Loucy (cell line): ENCODE measurements at regions not wholly inside any gene's neighbourhood (a gene's known extent, or its start where the extent isn't known, plus 50 kb on each side); places are given as distances from the start of the nearest gene placed in this dataset.

Experiments used
- H2AFZ ChIP-seq: fragments of 200-600 bp; sonication (generic); 2 replicates; pipeline ENCODE4 v1.6.0; 2016; ENCODE audit warnings: antibody characterized with exemption, mild to moderate bottlenecking, low read length, moderate library complexity
- H3F3A ChIP-seq: fragments of 200-600 bp; 2 replicates; pipeline ENCODE4 v1.6.0; 2016; ENCODE audit warnings: antibody characterized with exemption, low read depth, mild to moderate bottlenecking
- H3K27me3 ChIP-seq: fragments of 200-600 bp; sonication (generic); 2 replicates; pipeline ENCODE4 v1.6.1; 2014; ENCODE audit warnings: low read length, mild to moderate bottlenecking; ENCODE audit not compliant: insufficient read depth, poor library complexity, severe bottlenecking
- H3K36me3 ChIP-seq: fragments of 200-600 bp; sonication (generic); 2 replicates; pipeline ENCODE4 v1.6.1; 2016; ENCODE audit warnings: low read length; ENCODE audit not compliant: insufficient read depth
- H3K4me1 ChIP-seq: fragments of 200-600 bp; sonication (generic); 2 replicates; pipeline ENCODE4 v1.5.1; 2014; ENCODE audit warnings: low read length, mild to moderate bottlenecking; ENCODE audit not compliant: insufficient read depth, poor library complexity, severe bottlenecking
- H3K4me2 ChIP-seq: fragments of 200-600 bp; sonication (generic); 2 replicates; pipeline ENCODE4 v1.6.0; 2014; ENCODE audit warnings: antibody characterized with exemption, low read length, low read depth, mild to moderate bottlenecking; ENCODE audit not compliant: poor library complexity, severe bottlenecking
- H3K4me3 ChIP-seq: fragments of 200-600 bp; sonication (generic); 2 replicates; pipeline ENCODE4 v1.5.1; 2014; ENCODE audit warnings: low read length, mild to moderate bottlenecking, mixed read lengths; ENCODE audit not compliant: poor library complexity, severe bottlenecking
- H3K79me2 ChIP-seq: fragments of 200-600 bp; sonication (generic); 2 replicates; pipeline ENCODE4 v1.6.1; 2014; ENCODE audit warnings: low read length; ENCODE audit not compliant: insufficient read depth
- H3K9ac ChIP-seq: fragments of 200-600 bp; sonication (generic); 2 replicates; pipeline ENCODE4 v1.6.0; 2014; ENCODE audit warnings: mild to moderate bottlenecking, low read depth, low read length, moderate library complexity; ENCODE audit not compliant: poor library complexity, severe bottlenecking
- H3K9me2 ChIP-seq: fragments of 200-600 bp; sonication (generic); replicated peaks from 2 replicates; pipeline ENCODE4 v1.6.1; 2016; ENCODE audit warnings: low read depth, low read length, mixed read lengths
- H3K9me3 ChIP-seq: fragments of 200-600 bp; sonication (generic); 2 replicates; pipeline ENCODE4 v1.6.1; 2014; ENCODE audit warnings: mild to moderate bottlenecking, antibody characterized with exemption, low read length, low read depth; ENCODE audit not compliant: insufficient read depth
- H4K20me1 ChIP-seq: fragments of 200-600 bp; sonication (generic); 2 replicates; pipeline ENCODE4 v1.6.0; 2014; ENCODE audit warnings: antibody characterized with exemption, low read length, mild to moderate bottlenecking; ENCODE audit not compliant: insufficient read depth, poor library complexity, severe bottlenecking
- EZH2phosphoT487 ChIP-seq: fragments of 200-600 bp; IDR thresholded peaks from 2 replicates; pipeline ENCODE4 v1.6.1; 2018; ENCODE audit warnings: antibody characterized with exemption, mild to moderate bottlenecking, moderate library complexity, borderline replicate concordance
- TF ChIP-seq, protein P1 (sequence below): fragments of 200-600 bp; sonication (generic); conservative IDR thresholded peaks from 2 replicates; pipeline ENCODE4 v1.5.1; 2014; ENCODE audit warnings: mild to moderate bottlenecking, antibody characterized with exemption, low read length

DNA sequence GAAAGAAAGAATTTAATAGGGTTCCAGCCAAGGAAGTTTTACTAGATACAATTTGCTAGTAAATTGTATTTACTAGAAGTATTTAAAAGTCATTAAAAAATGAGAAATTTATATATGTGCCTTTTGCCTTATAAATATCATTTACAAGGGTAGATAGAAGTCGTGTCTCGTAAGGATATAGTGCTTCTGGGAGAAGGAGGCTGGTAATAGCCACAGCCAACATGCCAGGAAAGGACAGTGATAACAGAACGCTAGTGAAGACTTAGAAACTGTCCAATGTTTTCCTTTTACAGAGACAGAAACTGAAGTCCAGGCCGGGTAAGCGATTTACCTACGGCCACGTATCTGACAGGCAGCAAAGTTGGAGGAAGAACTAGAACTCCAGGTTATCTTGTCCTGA, 113.5 kb upstream of the LRRN1 start:
- no peaks in the 10 kb centered on the region for H3F3A ChIP-seq
- no peaks in the 10 kb centered on the region for H3K27me3 ChIP-seq
- no peak overlapping the region for H2AFZ ChIP-seq
- no peaks in the 10 kb centered on the region for H3K36me3 ChIP-seq
- H3K4me2 ChIP-seq: no peak overlapping the region
- no peak for TF ChIP-seq EZH2phosphoT487
- TF ChIP-seq, protein P1, sequence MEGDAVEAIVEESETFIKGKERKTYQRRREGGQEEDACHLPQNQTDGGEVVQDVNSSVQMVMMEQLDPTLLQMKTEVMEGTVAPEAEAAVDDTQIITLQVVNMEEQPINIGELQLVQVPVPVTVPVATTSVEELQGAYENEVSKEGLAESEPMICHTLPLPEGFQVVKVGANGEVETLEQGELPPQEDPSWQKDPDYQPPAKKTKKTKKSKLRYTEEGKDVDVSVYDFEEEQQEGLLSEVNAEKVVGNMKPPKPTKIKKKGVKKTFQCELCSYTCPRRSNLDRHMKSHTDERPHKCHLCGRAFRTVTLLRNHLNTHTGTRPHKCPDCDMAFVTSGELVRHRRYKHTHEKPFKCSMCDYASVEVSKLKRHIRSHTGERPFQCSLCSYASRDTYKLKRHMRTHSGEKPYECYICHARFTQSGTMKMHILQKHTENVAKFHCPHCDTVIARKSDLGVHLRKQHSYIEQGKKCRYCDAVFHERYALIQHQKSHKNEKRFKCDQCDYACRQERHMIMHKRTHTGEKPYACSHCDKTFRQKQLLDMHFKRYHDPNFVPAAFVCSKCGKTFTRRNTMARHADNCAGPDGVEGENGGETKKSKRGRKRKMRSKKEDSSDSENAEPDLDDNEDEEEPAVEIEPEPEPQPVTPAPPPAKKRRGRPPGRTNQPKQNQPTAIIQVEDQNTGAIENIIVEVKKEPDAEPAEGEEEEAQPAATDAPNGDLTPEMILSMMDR: no peak
- no peak overlapping the region for H3K4me3 ChIP-seq
- no peaks in the 10 kb centered on the region for H3K79me2 ChIP-seq
- no peak overlapping the region for H3K9ac ChIP-seq
- no peaks in the 10 kb centered on the region for H3K4me1 ChIP-seq
- 0 out of 2 replicates have a peak, but pooled peaks cover 3% of the 10 kb centered on the region for H3K9me3 ChIP-seq
- H3K9me2 ChIP-seq: no peaks in the 10 kb centered on the region
- H4K20me1 ChIP-seq: no peaks in the 10 kb centered on the region

DNA sequence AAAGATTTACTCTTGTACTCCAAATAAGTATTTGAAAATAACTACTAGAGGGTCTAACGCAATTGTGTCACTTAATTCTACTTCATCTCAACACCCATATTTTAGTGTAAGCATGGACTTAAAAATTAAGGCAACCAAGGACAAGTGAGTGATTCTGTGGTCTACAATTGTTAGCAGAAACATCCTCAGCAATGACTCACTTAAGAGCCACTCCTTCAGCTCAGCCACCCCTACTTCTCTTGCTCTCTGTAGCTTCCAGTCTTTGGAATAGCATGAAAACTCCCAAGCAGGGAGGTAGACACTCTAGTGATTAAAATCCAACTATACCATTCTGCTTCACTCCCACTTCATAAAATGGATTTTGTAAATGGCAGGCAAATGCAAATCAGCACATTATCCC, 116.0 kb upstream of the LRRN1 start:
- Histone ChIP-seq H3K4me2 (no peak overlapping the region), H3K27me3 (no peaks in the 10 kb centered on the region), H3K9ac (no peak overlapping the region), H2AFZ (no peak overlapping the region), H3K36me3 (no peaks in the 10 kb centered on the region), H3F3A (no peaks in the 10 kb centered on the region), H3K79me2 (no peaks in the 10 kb centered on the region), H4K20me1 (no peaks in the 10 kb centered on the region), H3K9me2 (no peaks in the 10 kb centered on the region), H3K4me3 (no peak overlapping the region), H3K4me1 (no peaks in the 10 kb centered on the region), H3K9me3 (no peaks in the 10 kb centered on the region)
- TF ChIP-seq, protein P1: no peak
- no peak for TF ChIP-seq EZH2phosphoT487

DNA sequence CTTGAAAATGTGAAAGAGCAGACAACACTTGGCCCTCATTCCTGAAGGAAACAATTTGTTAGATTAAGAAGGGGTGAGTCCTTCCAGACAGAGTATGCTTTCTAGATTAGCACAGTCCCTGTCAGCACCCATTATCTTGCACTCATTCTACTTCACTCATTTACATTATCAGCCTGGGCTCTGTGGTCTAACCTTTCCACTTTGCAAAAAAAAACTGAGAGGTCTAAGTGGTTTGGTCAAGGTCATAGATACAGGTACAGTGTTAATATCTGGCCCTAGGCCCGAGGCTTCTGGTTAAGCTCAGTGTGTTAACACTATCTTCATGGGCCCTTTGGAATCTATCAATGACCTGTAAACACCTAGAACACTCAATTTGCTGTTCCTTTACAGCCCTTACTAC, 123.4 kb upstream of the LRRN1 start:
- H3K79me2 ChIP-seq: no peaks in the 10 kb centered on the region
- H3K4me3 ChIP-seq: no peak overlapping the region
- H3K9ac ChIP-seq: no peak overlapping the region
- no peaks in the 10 kb centered on the region for H3K27me3 ChIP-seq
- H4K20me1 ChIP-seq: no peaks in the 10 kb centered on the region
- no peaks in the 10 kb centered on the region for H3K9me3 ChIP-seq
- no peaks in the 10 kb centered on the region for H3K4me1 ChIP-seq
- TF ChIP-seq, protein P1: no peak
- TF ChIP-seq EZH2phosphoT487: no peak
- H3K4me2 ChIP-seq: no peak overlapping the region
- no peaks in the 10 kb centered on the region for H3K36me3 ChIP-seq
- no peaks in the 10 kb centered on the region for H3F3A ChIP-seq
- H2AFZ ChIP-seq: no peak overlapping the region
- H3K9me2 ChIP-seq: no peaks in the 10 kb centered on the region
